ENCODE measurements at regions not wholly inside any gene's neighbourhood (a gene's known extent, or its start where the extent isn't known, plus 50 kb on each side); places are given as distances from the start of the nearest gene placed in this dataset.

DNA sequence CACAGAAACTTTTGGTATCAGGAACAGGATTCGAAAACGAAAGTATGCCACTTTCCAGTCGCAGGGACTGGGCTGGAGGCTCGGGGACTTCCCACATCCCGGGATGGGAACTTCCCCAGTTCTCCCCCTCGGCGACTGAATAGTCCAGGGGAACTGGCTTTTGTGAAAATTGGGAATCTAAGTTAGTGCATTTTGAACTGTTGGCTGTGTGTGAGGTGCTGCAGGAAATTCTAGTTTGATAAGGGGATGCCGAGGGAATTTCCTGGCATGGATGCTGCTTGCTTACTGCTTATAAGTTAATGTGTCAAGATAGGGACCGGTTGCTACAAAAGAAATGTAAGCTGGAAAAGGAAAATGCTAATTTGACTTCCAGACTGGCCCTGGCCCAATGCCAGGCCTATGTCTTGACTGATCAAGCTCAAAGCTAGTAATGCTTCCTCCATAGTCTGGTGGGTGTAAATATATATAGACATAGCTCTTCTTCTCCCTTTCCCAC, 73.4 kb upstream of the EIF5 start:
- peaks cover 13% of the 10 kb centered on the region for H3K27me3 Mint-ChIP-seq (ENCODE audit: low read depth)
- TF ChIP-seq CTCF (IDR thresholded peaks at IDR 0.05) = no peak
- no peaks in the 10 kb centered on the region for H3K36me3 Mint-ChIP-seq (ENCODE audit: low read depth)
- peaks cover 5% of the 10 kb centered on the region for H3K9me3 Mint-ChIP-seq (ENCODE audit: low read depth)
- H3K4me3 Mint-ChIP-seq (ENCODE audit: unreplicated experiment) = peak overlapping the region; percentile 72
- peaks cover 18% of the 10 kb centered on the region for H3K4me1 Mint-ChIP-seq (ENCODE audit: low read depth)
- DNase-seq (ENCODE audit: low spot score) = no peak
- peak overlapping the region; percentile 89 for H3K27ac Mint-ChIP-seq (ENCODE audit: unreplicated experiment)

DNA sequence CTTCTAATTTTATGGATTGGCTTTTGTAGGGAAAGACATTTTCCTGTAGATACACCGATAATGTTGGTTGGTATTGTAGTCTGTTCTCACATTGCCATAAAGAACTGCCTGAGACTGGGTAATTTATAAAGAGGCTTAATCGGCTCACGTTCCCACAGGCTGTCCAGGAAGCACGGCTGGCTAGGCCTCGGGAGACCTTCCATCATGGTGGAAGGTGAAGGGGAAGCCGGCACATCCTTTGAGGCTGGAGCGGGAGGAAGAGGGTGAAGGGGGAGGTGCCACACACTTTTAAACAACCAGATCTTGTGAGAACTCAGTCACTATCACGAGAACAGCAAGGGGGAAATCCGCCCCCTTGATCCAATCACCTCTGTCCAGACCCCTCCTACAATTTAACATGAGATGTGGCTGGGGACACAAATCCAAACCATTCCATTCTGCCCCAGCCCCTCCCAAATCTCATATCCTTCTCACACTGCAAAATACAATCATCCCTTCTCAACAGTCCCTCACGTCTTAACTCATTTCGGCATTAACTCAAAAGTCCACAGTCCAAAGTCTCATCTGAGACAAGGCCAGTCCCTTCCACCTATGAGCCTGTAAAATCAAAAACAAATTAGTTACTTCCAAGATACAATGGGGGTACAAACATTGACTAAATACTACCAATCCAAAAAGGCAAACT, 66.7 kb upstream of the EIF5 start:
- no peak for TF ChIP-seq CTCF (IDR thresholded peaks at IDR 0.05)
- Mint-ChIP-seq H3K9me3 (ENCODE audit: low read depth) (peaks cover 2% of the 10 kb centered on the region), H3K27me3 (ENCODE audit: low read depth) (peaks cover 20% of the 10 kb centered on the region), H3K4me3 (ENCODE audit: unreplicated experiment) (no peak overlapping the region), H3K27ac (ENCODE audit: unreplicated experiment) (no peak overlapping the region), H3K4me1 (ENCODE audit: low read depth) (no peaks in the 10 kb centered on the region), H3K36me3 (ENCODE audit: low read depth) (no peaks in the 10 kb centered on the region)
- no peak for DNase-seq (ENCODE audit: low spot score)

GRCh38 chr14:103271189-103271588, 62.8 kb upstream of the EIF5 start:
- DNase-seq (ENCODE audit: low spot score) = no peak
- TF ChIP-seq CTCF (IDR thresholded peaks at IDR 0.05) = no peak
- Mint-ChIP-seq H3K27me3 (ENCODE audit: low read depth) (peaks cover 12% of the 10 kb centered on the region), H3K36me3 (ENCODE audit: low read depth) (no peaks in the 10 kb centered on the region), H3K9me3 (ENCODE audit: low read depth) (peaks cover 7% of the 10 kb centered on the region), H3K4me3 (ENCODE audit: unreplicated experiment) (no peak overlapping the region), H3K4me1 (ENCODE audit: low read depth) (no peaks in the 10 kb centered on the region), H3K27ac (ENCODE audit: unreplicated experiment) (no peak overlapping the region)

DNA sequence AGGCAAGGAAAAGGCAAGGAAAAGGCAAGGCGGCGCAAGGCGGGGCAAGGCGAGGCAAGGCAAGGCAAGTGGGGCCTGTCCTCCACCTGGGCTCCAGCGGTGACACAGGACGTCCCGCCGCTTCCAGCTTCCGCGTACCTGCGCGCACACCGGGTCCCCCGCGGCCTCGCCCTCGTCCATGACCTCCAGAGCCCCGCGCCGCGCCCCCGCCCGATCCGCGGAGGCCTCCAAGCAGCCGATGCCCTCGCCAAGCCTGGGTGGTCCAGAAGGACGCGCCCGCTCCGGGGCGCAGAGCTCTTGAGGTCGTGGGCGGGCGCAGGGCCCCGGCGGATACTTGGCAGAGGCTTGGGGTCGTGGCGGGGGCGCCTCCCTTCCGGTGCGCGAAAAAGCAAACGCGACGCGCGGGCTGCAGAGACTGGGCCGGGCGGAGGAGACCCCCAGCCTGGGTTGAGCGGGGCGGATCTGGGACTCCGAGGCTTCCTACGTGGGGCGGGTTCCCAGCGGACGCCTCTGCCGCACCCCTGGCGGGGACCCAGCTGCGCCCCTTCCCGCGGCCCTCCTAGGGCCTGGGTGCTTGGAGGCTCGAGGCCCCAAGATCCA, 60.8 kb upstream of the EIF5 start:
- H3K36me3 Mint-ChIP-seq (ENCODE audit: low read depth) = no peaks in the 10 kb centered on the region
- peaks cover 7% of the 10 kb centered on the region for H3K9me3 Mint-ChIP-seq (ENCODE audit: low read depth)
- DNase-seq (ENCODE audit: low spot score) = no peak

More for the DNA sequence above, 60.8 kb upstream of the EIF5 start:
- Mint-ChIP-seq H3K27me3 (ENCODE audit: low read depth) (peaks cover 14% of the 10 kb centered on the region), H3K4me3 (ENCODE audit: unreplicated experiment) (no peak overlapping the region), H3K4me1 (ENCODE audit: low read depth) (no peaks in the 10 kb centered on the region), H3K27ac (ENCODE audit: unreplicated experiment) (no peak overlapping the region)
- no peak for TF ChIP-seq CTCF (IDR thresholded peaks at IDR 0.05)

Data from chondrocyte (in vitro differentiated cells).